B cell (primary cell): ENCODE measurements at regions not wholly inside any gene's neighbourhood (a gene's known extent, or its start where the extent isn't known, plus 50 kb on each side); places are given as distances from the start of the nearest gene placed in this dataset.

Experiments
- ATAC-seq: fragments of 200-7000 bp; cut with Tn5 transposase; one replicate; pipeline ENCODE4 v1.10.0; 2021; ENCODE audit warnings: low read depth, mild to moderate bottlenecking, moderate number of reproducible peaks, moderate library complexity
- CTCF ChIA-PET: fragments of 350-600 bp; sonication (Branson Sonifier 250); formaldehyde crosslinking; loops from one replicate; lab custom pipeline; 2021; ENCODE audit warnings: antibody characterized with exemption, inconsistent platforms; lab: Charles Lee
- POLR2A ChIA-PET: fragments of 350-600 bp; sonication (Branson Sonifier 250); formaldehyde crosslinking; loops from one replicate; lab custom pipeline; 2021; ENCODE audit warnings: antibody characterized with exemption; lab: Charles Lee
- DNase-seq: peaks from one replicate; pipeline ENCODE4 v3.0.0; 2013
- H2AFZ ChIP-seq: 2 replicates; pipeline ENCODE4 v1.6.1; 2012; ENCODE audit warnings: mild to moderate bottlenecking, low read depth, low read length; ENCODE audit not compliant: insufficient read depth, poor library complexity, severe bottlenecking
- H3K27ac ChIP-seq, 2 donors: 1 replicate in 1 of 2; 2 replicates in 1 of 2; pipeline ENCODE4 v1.5.1; 2012 to 2013; ENCODE audit warnings: low read length in 2 of 2, mild to moderate bottlenecking in 2 of 2, moderate library complexity in 1 of 2
- H3K27me3 ChIP-seq, 4 experiments: fragments of 200-600 bp in 1 of 4; sonication (generic) in 1 of 4; replicated peaks in 1 of 4; 1 replicate in 2 of 4; 2 replicates in 2 of 4; pipeline versions ENCODE4 v1.6.1 to v1.7.0; 2013 to 2016; ENCODE audit warnings: low read length in 3 of 4, mild to moderate bottlenecking in 2 of 4, mixed read lengths in 1 of 4, moderate library complexity in 1 of 4; ENCODE audit not compliant: insufficient read depth in 4 of 4, control insufficient read depth in 3 of 4; ENCODE audit errors: control extremely low read depth in 1 of 4
- H3K36me3 ChIP-seq, 2 experiments: replicated peaks in 1 of 2; 1 replicate in 1 of 2; 2 replicates in 1 of 2; pipeline versions ENCODE4 v1.6.1 to v1.7.1; 2013; ENCODE audit warnings: low read length in 1 of 2; ENCODE audit not compliant: insufficient read depth in 2 of 2, control insufficient read depth in 1 of 2; ENCODE audit errors: control extremely low read depth in 1 of 2, extremely low read depth in 1 of 2
- H3K4me1 ChIP-seq, 2 donors: fragments of 200-600 bp in 1 of 2; sonication (generic) in 1 of 2; 1 replicate in 1 of 2; 2 replicates in 1 of 2; pipeline versions ENCODE4 v1.5.1 to v1.6.1; 2013 to 2017; ENCODE audit warnings: low read length in 2 of 2; ENCODE audit not compliant: control insufficient read depth in 2 of 2, insufficient read depth in 2 of 2
- H3K4me2 ChIP-seq: replicated peaks from 2 replicates; pipeline ENCODE3; 2012; ENCODE audit warnings: mild to moderate bottlenecking, low read depth, low read length; ENCODE audit not compliant: poor library complexity, severe bottlenecking
- H3K4me3 ChIP-seq, 5 experiments: fragments of 200-600 bp in 1 of 5; sonication (generic) in 1 of 5; 1 replicate in 3 of 5; 2 replicates in 2 of 5; pipeline versions ENCODE4 v1.5.1 to v1.7.0; 2011 to 2016; ENCODE audit warnings: low read length in 4 of 5, mild to moderate bottlenecking in 4 of 5, low read depth in 2 of 5, control low read depth in 1 of 5, moderate library complexity in 1 of 5; ENCODE audit not compliant: insufficient read depth in 1 of 5; ENCODE audit errors: control extremely low read depth in 1 of 5, extremely low read depth in 1 of 5
- H3K79me2 ChIP-seq: fragments of 200-600 bp; sonication (generic); one replicate; pipeline ENCODE4 v1.6.0; 2016; ENCODE audit warnings: low read length; ENCODE audit not compliant: control insufficient read depth, insufficient read depth
- H3K9ac ChIP-seq: fragments of 200-600 bp; sonication (generic); 2 replicates; pipeline ENCODE4 v1.6.1; 2017; ENCODE audit warnings: mild to moderate bottlenecking, low read length, moderate library complexity
- H3K9me3 ChIP-seq, 3 donors: one replicate each; pipeline versions ENCODE4 v1.6.1 to v1.7.1; 2013; ENCODE audit warnings: low read length in 2 of 3; ENCODE audit not compliant: control insufficient read depth in 2 of 3, insufficient read depth in 1 of 3; ENCODE audit errors: control extremely low read depth in 1 of 3
- H4K20me1 ChIP-seq: 2 replicates; pipeline ENCODE4 v1.6.0; 2012; ENCODE audit warnings: mild to moderate bottlenecking, low read length; ENCODE audit not compliant: insufficient read depth, control insufficient read depth, poor library complexity, severe bottlenecking
- H3K27ac Mint-ChIP-seq: one replicate; pipeline ENCODE4 v1.8.0; 2021; ENCODE audit warnings: mixed read lengths
- H3K27me3 Mint-ChIP-seq: one replicate; pipeline ENCODE4 v1.8.0; 2021; ENCODE audit warnings: mixed read lengths
- H3K4me1 Mint-ChIP-seq: one replicate; pipeline ENCODE4 v1.8.0; 2021; ENCODE audit warnings: mixed read lengths
- H3K4me3 Mint-ChIP-seq: one replicate; pipeline ENCODE4 v1.8.0; 2021; ENCODE audit warnings: mixed read lengths
- H3K9me3 Mint-ChIP-seq: one replicate; pipeline ENCODE4 v1.8.0; 2022; ENCODE audit warnings: mixed read lengths; ENCODE audit not compliant: insufficient read depth
- EZH2 ChIP-seq: IDR thresholded peaks from 2 replicates; pipeline ENCODE4 v1.6.1; 2012; ENCODE audit warnings: borderline replicate concordance, low read depth, mild to moderate bottlenecking, moderate library complexity, low read length; ENCODE audit not compliant: insufficient read depth, poor library complexity, severe bottlenecking
- WGBS: methylation state at CpG from one replicate; pipeline ENCODE4 v1.1.5; 2013; ENCODE audit warnings: missing lambda C conversion rate; ENCODE audit not compliant: insufficient coverage; 5-methylcytosine and 5-hydroxymethylcytosine counted together
- intact Hi-C: fragments of 100-400 bp; cut with micrococcal nuclease; formaldehyde crosslinking; loops from one replicate; pipeline ENCODE4 v1.10.0; 2022
- TF ChIP-seq, protein P1 (sequence below): fragments of 200-600 bp; IDR thresholded peaks from one replicate; pipeline ENCODE4 v1.8.0; 2022; ENCODE audit warnings: antibody characterized with exemption, mild to moderate bottlenecking

DNA sequence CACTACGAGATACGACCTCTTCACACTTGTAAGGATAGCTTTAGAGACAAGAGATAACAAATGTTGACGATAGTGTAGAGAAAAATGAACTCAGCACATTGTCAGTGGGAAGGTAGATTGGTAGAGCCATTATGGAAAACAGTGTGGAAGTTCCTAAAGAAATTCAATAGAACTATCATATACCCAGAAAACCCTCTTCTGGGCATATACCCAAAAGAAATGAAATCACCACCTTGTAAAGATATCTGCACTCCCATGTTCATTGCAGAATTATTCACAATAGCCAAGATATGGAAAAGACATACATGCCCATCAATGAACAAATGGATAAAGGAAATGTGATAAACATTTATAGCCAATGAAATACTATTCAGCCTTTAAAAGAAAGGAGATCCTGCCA, 499.8 kb upstream of the TBX3 start:
- WGBS: 100% methylated on average over 2 of the region's 3 CpGs

DNA sequence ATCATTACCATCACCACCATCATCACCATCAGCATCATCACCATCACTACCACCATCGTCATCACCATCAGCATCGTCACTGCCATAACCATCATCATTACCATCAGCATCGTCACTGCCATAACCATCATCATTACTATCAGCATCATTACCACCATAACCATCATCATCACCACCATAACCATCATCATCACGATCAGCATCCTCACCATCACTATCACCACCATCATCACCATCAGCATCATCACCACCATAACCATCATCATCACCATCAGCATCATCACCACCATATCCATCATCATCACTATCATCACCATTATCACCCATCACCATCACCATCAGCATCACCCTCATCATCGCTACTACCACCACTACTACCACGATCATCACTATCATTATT, 493.9 kb upstream of the TBX3 start:
- H3K4me1 Mint-ChIP-seq: no peaks in the 10 kb centered on the region
- Histone ChIP-seq H3K4me1 (no peaks in the 10 kb centered on the region), H3K9me3 (peaks cover 0 to 5% (median 0%) of the 10 kb centered on the region in 3 donors), H3K4me2 (no peak overlapping the region), H3K4me3 (no peak overlapping the region), H3K27ac (no peak overlapping the region), H3K36me3 (no peaks in the 10 kb centered on the region), H3K27me3 (no peaks in the 10 kb centered on the region), H3K79me2 (no peaks in the 10 kb centered on the region), H2AFZ (no peak overlapping the region), H4K20me1 (no peaks in the 10 kb centered on the region), H3K9ac (no peak overlapping the region)
- WGBS: 91% methylated on average over 6 of the region's 6 CpGs
- ChIA-PET POLR2A (no interaction called here), CTCF (no interaction called here)
- intact Hi-C loops: no loop called here
- TF ChIP-seq EZH2: no peak
- TF ChIP-seq, protein P1, sequence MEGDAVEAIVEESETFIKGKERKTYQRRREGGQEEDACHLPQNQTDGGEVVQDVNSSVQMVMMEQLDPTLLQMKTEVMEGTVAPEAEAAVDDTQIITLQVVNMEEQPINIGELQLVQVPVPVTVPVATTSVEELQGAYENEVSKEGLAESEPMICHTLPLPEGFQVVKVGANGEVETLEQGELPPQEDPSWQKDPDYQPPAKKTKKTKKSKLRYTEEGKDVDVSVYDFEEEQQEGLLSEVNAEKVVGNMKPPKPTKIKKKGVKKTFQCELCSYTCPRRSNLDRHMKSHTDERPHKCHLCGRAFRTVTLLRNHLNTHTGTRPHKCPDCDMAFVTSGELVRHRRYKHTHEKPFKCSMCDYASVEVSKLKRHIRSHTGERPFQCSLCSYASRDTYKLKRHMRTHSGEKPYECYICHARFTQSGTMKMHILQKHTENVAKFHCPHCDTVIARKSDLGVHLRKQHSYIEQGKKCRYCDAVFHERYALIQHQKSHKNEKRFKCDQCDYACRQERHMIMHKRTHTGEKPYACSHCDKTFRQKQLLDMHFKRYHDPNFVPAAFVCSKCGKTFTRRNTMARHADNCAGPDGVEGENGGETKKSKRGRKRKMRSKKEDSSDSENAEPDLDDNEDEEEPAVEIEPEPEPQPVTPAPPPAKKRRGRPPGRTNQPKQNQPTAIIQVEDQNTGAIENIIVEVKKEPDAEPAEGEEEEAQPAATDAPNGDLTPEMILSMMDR: no peak
- H3K9me3 Mint-ChIP-seq: no peaks in the 10 kb centered on the region
- H3K27me3 Mint-ChIP-seq: no peaks in the 10 kb centered on the region
- ATAC-seq: no peak
- H3K4me3 Mint-ChIP-seq: no peak overlapping the region
- no peak overlapping the region for H3K27ac Mint-ChIP-seq
- DNase-seq: no peak

More for the DNA sequence above, 499.8 kb upstream of the TBX3 start:
- no peak overlapping the region for H3K27ac ChIP-seq
- H4K20me1 ChIP-seq: no peaks in the 10 kb centered on the region
- no peaks in the 10 kb centered on the region for H3K27me3 ChIP-seq
- intact Hi-C loops: no loop called here
- ChIA-PET POLR2A (no interaction called here), CTCF (no interaction called here)
- no peak overlapping the region for H3K9ac ChIP-seq
- H3K36me3 ChIP-seq: no peaks in the 10 kb centered on the region
- no peaks in the 10 kb centered on the region for H3K4me1 ChIP-seq
- no peak overlapping the region for H2AFZ ChIP-seq
- no peak overlapping the region for H3K4me3 ChIP-seq
- H3K27me3 Mint-ChIP-seq: no peaks in the 10 kb centered on the region
- H3K4me3 Mint-ChIP-seq: no peak overlapping the region
- peaks cover 3% of the 10 kb centered on the region for H3K9me3 Mint-ChIP-seq
- ATAC-seq (no peak), DNase-seq (no peak)
- H3K4me1 Mint-ChIP-seq: no peaks in the 10 kb centered on the region
- no peaks in the 10 kb centered on the region for H3K79me2 ChIP-seq
- H3K27ac Mint-ChIP-seq: no peak overlapping the region
- TF ChIP-seq, protein P1: no peak
- no peak for TF ChIP-seq EZH2
- H3K4me2 ChIP-seq: no peak overlapping the region
- H3K9me3 ChIP-seq: peaks cover 0 to 9% (median 0%) of the 10 kb centered on the region in 3 donors
